IMR-90 (cell line): ENCODE measurements at regions not wholly inside any gene's neighbourhood (a gene's known extent, or its start where the extent isn't known, plus 50 kb on each side); places are given as distances from the start of the nearest gene placed in this dataset.

ENCODE experiments used
- ATAC-seq: fragments of 200-7000 bp; cut with Tn5 transposase; 2 replicates; pipeline ENCODE4 v1.9.1; 2020; ENCODE audit warnings: low read depth, mild to moderate bottlenecking, moderate library complexity
- BruUV-seq: library from RNA; stranded (reverse); fragments of 400-500 nt; replicated peaks from 2 replicates; lab custom pipeline; 2021; lab: Mats Ljungman, UMichigan
- CTCF ChIA-PET: fragments of 300-600 bp; formaldehyde crosslinking; extraction: SDS; loops from one replicate; lab custom pipeline; 2021; ENCODE audit warnings: antibody characterized with exemption; lab: Yijun Ruan, JAX
- POLR2A ChIA-PET: fragments of 300-600 bp; sonication (Branson Sonifier 250); formaldehyde crosslinking; loops from one replicate; lab custom pipeline; 2022; ENCODE audit warnings: antibody characterized with exemption; ENCODE audit not compliant: unreplicated experiment; lab: Charles Lee
- DNase-seq: peaks from one replicate; pipeline ENCODE4 v3.0.0; 2013
- H2AFZ ChIP-seq: replicated peaks from 2 replicates; pipeline ENCODE3; 2013; ENCODE audit warnings: low read length, mild to moderate bottlenecking; ENCODE audit not compliant: poor library complexity
- H2AK5ac ChIP-seq: 2 replicates; pipeline ENCODE4 v1.6.1; 2013; ENCODE audit warnings: low read depth, low read length, inconsistent platforms
- H2AK9ac ChIP-seq: replicated peaks from 2 replicates; pipeline ENCODE3; 2013; ENCODE audit warnings: mild to moderate bottlenecking, low read depth, low read length, moderate library complexity; ENCODE audit not compliant: poor library complexity
- H2BK120ac ChIP-seq: 2 replicates; pipeline ENCODE4 v1.6.1; 2013; ENCODE audit warnings: low read depth, low read length, inconsistent platforms
- H2BK15ac ChIP-seq: 3 replicates; pipeline ENCODE4 v1.6.1; 2013; ENCODE audit warnings: low read depth, low read length, inconsistent platforms
- H2BK20ac ChIP-seq: 2 replicates; pipeline ENCODE4 v1.6.1; 2013; ENCODE audit warnings: low read depth, mild to moderate bottlenecking, inconsistent platforms, low read length, moderate library complexity
- H2BK5ac ChIP-seq: 2 replicates; pipeline ENCODE4 v1.6.1; 2013; ENCODE audit warnings: mild to moderate bottlenecking, low read depth, low read length, inconsistent platforms; ENCODE audit not compliant: poor library complexity, severe bottlenecking
- H3K14ac ChIP-seq: replicated peaks from 2 replicates; pipeline ENCODE4 v1.6.1; 2013; ENCODE audit warnings: low read depth, low read length, inconsistent platforms
- H3K18ac ChIP-seq: 2 replicates; pipeline ENCODE4 v1.6.1; 2013; ENCODE audit warnings: low read depth, low read length, control low read depth
- H3K23ac ChIP-seq: 2 replicates; pipeline ENCODE4 v1.6.1; 2013; ENCODE audit warnings: low read depth, low read length, inconsistent platforms
- H3K27ac ChIP-seq: 2 replicates; pipeline ENCODE4 v1.5.1; 2013; ENCODE audit warnings: mild to moderate bottlenecking, control low read depth, low read length; ENCODE audit not compliant: insufficient read depth
- H3K27me3 ChIP-seq: 2 replicates; pipeline ENCODE4 v1.6.1; 2013; ENCODE audit warnings: low read length; ENCODE audit not compliant: control insufficient read depth, insufficient read depth
- H3K36me3 ChIP-seq: 2 replicates; pipeline ENCODE4 v1.6.1; 2013; ENCODE audit warnings: low read length, mixed read lengths; ENCODE audit not compliant: control insufficient read depth, insufficient read depth
- H3K4ac ChIP-seq: 2 replicates; pipeline ENCODE4 v1.6.1; 2013; ENCODE audit warnings: low read depth, low read length, inconsistent platforms
- H3K4me1 ChIP-seq: 2 replicates; pipeline ENCODE4 v1.6.1; 2013; ENCODE audit warnings: low read length, mixed read lengths; ENCODE audit not compliant: control insufficient read depth, insufficient read depth
- H3K4me2 ChIP-seq: 2 replicates; pipeline ENCODE4 v1.6.1; 2013; ENCODE audit warnings: low read depth, mild to moderate bottlenecking, control low read depth, low read length, moderate library complexity
- H3K4me3 ChIP-seq: 2 replicates; pipeline ENCODE4 v1.5.1; 2013; ENCODE audit warnings: low read depth, mild to moderate bottlenecking, control low read depth, low read length, moderate library complexity; ENCODE audit not compliant: insufficient read depth
- H3K56ac ChIP-seq: 2 replicates; pipeline ENCODE4 v1.6.1; 2013; ENCODE audit warnings: low read length, inconsistent platforms; ENCODE audit not compliant: insufficient read depth; ENCODE audit errors: extremely low read depth
- H3K79me1 ChIP-seq, 2 experiments: 2 replicates each; pipeline ENCODE4 v1.6.1; 2013; ENCODE audit warnings: low read length in 2 of 2, inconsistent platforms in 1 of 2, low read depth in 1 of 2
- H3K9ac ChIP-seq: 2 replicates; pipeline ENCODE4 v1.6.1; 2013; ENCODE audit warnings: low read depth, low read length, control low read depth
- H3K9me1 ChIP-seq: 2 replicates; pipeline ENCODE4 v1.6.1; 2013; ENCODE audit warnings: low read length, inconsistent platforms; ENCODE audit not compliant: insufficient read depth
- H3K9me3 ChIP-seq: 2 replicates; pipeline ENCODE4 v1.6.1; 2013; ENCODE audit warnings: low read length; ENCODE audit not compliant: control insufficient read depth, insufficient read depth
- H4K20me1 ChIP-seq: 2 replicates; pipeline ENCODE4 v1.6.1; 2013; ENCODE audit warnings: low read length, inconsistent platforms; ENCODE audit not compliant: insufficient read depth
- H4K5ac ChIP-seq: 2 replicates; pipeline ENCODE4 v1.6.1; 2013; ENCODE audit warnings: mild to moderate bottlenecking, low read depth, low read length, control low read depth
- H4K8ac ChIP-seq, 2 experiments: 2 replicates each; pipeline ENCODE4 v1.6.1; 2013; ENCODE audit warnings: low read depth in 2 of 2, low read length in 2 of 2, control low read depth in 1 of 2, inconsistent platforms in 1 of 2
- H4K91ac ChIP-seq: 2 replicates; pipeline ENCODE4 v1.6.1; 2013; ENCODE audit warnings: low read depth, low read length, inconsistent platforms; ENCODE audit not compliant: insufficient read depth
- BHLHE40 ChIP-seq: fragments of 150-350 bp; IDR thresholded peaks from 2 replicates; pipeline ENCODE4 v1.6.1; 2016; ENCODE audit warnings: mild to moderate bottlenecking, low read depth, low read length
- CEBPB ChIP-seq: IDR thresholded peaks from 2 replicates; pipeline ENCODE4 v1.6.1; 2012; ENCODE audit warnings: low read depth, low read length, improper control_type of control experiment
- FOS ChIP-seq: fragments of 150-350 bp; IDR thresholded peaks from 2 replicates; pipeline ENCODE4 v1.6.1; 2016; ENCODE audit warnings: low read depth, low read length
- MAFK ChIP-seq: IDR thresholded peaks from 2 replicates; pipeline ENCODE4 v1.6.1; 2012; ENCODE audit warnings: low read depth, low read length, improper control_type of control experiment
- MAZ ChIP-seq: IDR thresholded peaks from 2 replicates; pipeline ENCODE4 v1.6.1; 2012; ENCODE audit warnings: low read depth, mild to moderate bottlenecking, low read length, improper control_type of control experiment, moderate library complexity, borderline replicate concordance
- MXI1 ChIP-seq: IDR thresholded peaks from 2 replicates; pipeline ENCODE4 v1.6.1; 2012; ENCODE audit warnings: low read depth, mild to moderate bottlenecking, low read length, moderate library complexity, borderline replicate concordance
- NFE2L2 ChIP-seq: fragments of 150-350 bp; IDR thresholded peaks from 2 replicates; pipeline ENCODE4 v1.6.1; 2016; ENCODE audit warnings: low read depth, mild to moderate bottlenecking, low read length
- POLR2A ChIP-seq: IDR thresholded peaks from 2 replicates; pipeline ENCODE4 v1.6.1; 2012; ENCODE audit warnings: mild to moderate bottlenecking, low read depth, low read length
- RAD21 ChIP-seq: IDR thresholded peaks from 2 replicates; pipeline ENCODE4 v1.6.1; 2012; ENCODE audit warnings: low read length, improper control_type of control experiment
- RCOR1 ChIP-seq: IDR thresholded peaks from 2 replicates; pipeline ENCODE4 v1.6.1; 2012; ENCODE audit warnings: mild to moderate bottlenecking, low read length, improper control_type of control experiment; ENCODE audit not compliant: insufficient replicate concordance
- RFX5 ChIP-seq: IDR thresholded peaks from 2 replicates; pipeline ENCODE4 v1.8.0; 2012; ENCODE audit warnings: low read depth, mild to moderate bottlenecking, low read length, moderate library complexity
- USF2 ChIP-seq: fragments of 150-350 bp; IDR thresholded peaks from 2 replicates; pipeline ENCODE4 v1.6.1; 2017; ENCODE audit warnings: mild to moderate bottlenecking, antibody characterized with exemption, low read length, low read depth
- WGBS, 2 experiments: methylation state at CpG; one replicate each; pipeline versions ENCODE4 v1.1.5 to v1.1.7; 2013; ENCODE audit warnings: missing lambda C conversion rate in 2 of 2; ENCODE audit not compliant: insufficient read length in 1 of 2; ENCODE audit errors: extremely low coverage in 2 of 2; 5-methylcytosine and 5-hydroxymethylcytosine counted together
- dilution Hi-C: fragments of 300-500 bp; cut with HindIII; formaldehyde crosslinking; loops from one replicate; pipeline ENCODE4 v1.14.3; 2018; ENCODE audit warnings: low sequenced_read_pairs; ENCODE audit not compliant: unreplicated experiment
- in situ Hi-C: fragments of 300-500 bp; cut with MboI; formaldehyde crosslinking; loops from 3 replicates; pipeline ENCODE4 v1.14.3; 2019; ENCODE audit warnings: low sequenced_read_pairs, inconsistent platforms, mixed read lengths
- intact Hi-C: fragments of 100-400 bp; cut with micrococcal nuclease; formaldehyde crosslinking; loops from 2 replicates; pipeline ENCODE4 v1.10.0; 2022
- TF ChIP-seq, protein P1 (sequence below): fragments of 150-350 bp; IDR thresholded peaks from 2 replicates; pipeline ENCODE4 v1.6.1; 2016; ENCODE audit warnings: low read depth, mild to moderate bottlenecking, low read length, moderate library complexity, borderline replicate concordance
- TF ChIP-seq, protein P2 (sequence below): conservative IDR thresholded peaks from 2 replicates; pipeline ENCODE4 v1.5.1; 2012; ENCODE audit warnings: mild to moderate bottlenecking, low read depth, low read length, improper control_type of control experiment

GRCh38 chr5:135133698-135134515, 99.9 kb upstream of the PITX1 start:
- Histone ChIP-seq H3K56ac (no peak overlapping the region), H3K4me2 (no peak overlapping the region), H4K91ac (peak overlapping the region; percentile 71), H3K9ac (no peak overlapping the region), H2AFZ (no peak overlapping the region), H2BK120ac (peak overlapping the region; percentile 98), H2BK20ac (peak overlapping the region; percentile 76), H3K36me3 (no peaks in the 10 kb centered on the region), H3K23ac (0 out of 2 replicates have a peak overlapping the region, but pooled peaks have one; percentile 3), H2BK5ac (peak overlapping the region; percentile 21), H4K20me1 (no peaks in the 10 kb centered on the region), H3K79me1 (peaks cover 0 to 16% of the 10 kb centered on the region in 2 experiments; a peak in 2 of 4 replicates), H3K18ac (no peak overlapping the region; the same call in 1 of the 2 replicates), H3K4me3 (no peak overlapping the region), H2BK15ac (peak overlapping the region; percentile 57; the same call in 2 of the 3 replicates), H3K9me1 (peaks cover 51% of the 10 kb centered on the region), H3K14ac (no peak overlapping the region), H2AK9ac (no peak overlapping the region), H3K4me1 (peaks cover 31% of the 10 kb centered on the region), H4K8ac (peak overlapping the region in 1 of 2 experiments; percentile 32; a peak in 1 of 4 replicates), H2AK5ac (peak overlapping the region; percentile 89), H4K5ac (no peak overlapping the region), H3K27ac (no peak overlapping the region), H3K4ac (peak overlapping the region; percentile 78), H3K9me3 (no peaks in the 10 kb centered on the region), H3K27me3 (no peaks in the 10 kb centered on the region)
- no peak for ATAC-seq
- 95% methylated on average over 6 of the region's 18 CpGs; no CpG with 5 or more reads in 1 of the 2 experiments for WGBS, 2 experiments
- DNase-seq = no peak
- POLR2A ChIA-PET = no interaction called here
- CTCF ChIA-PET = interaction anchor here (0.9 kb wide), 1 partner anchor 74 kb away, joined by 3 read pairs; no protein-coding TSS in a partner anchor
- no TSS peak for BruUV-seq
- in situ Hi-C loops = no loop called here
- intact Hi-C loops = no loop called here
- dilution Hi-C loops = no loop called here
- TF ChIP-seq USF2 (no peak), NFE2L2 (no peak), RAD21 (no peak), CEBPB (no peak), POLR2A (no peak), MXI1 (no peak), RFX5 (no peak), BHLHE40 (no peak), RCOR1 (no peak), MAFK (no peak), FOS (no peak), MAZ (no peak)
- TF ChIP-seq, protein P1, sequence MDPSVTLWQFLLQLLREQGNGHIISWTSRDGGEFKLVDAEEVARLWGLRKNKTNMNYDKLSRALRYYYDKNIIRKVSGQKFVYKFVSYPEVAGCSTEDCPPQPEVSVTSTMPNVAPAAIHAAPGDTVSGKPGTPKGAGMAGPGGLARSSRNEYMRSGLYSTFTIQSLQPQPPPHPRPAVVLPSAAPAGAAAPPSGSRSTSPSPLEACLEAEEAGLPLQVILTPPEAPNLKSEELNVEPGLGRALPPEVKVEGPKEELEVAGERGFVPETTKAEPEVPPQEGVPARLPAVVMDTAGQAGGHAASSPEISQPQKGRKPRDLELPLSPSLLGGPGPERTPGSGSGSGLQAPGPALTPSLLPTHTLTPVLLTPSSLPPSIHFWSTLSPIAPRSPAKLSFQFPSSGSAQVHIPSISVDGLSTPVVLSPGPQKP = no peak
- TF ChIP-seq, protein P2, sequence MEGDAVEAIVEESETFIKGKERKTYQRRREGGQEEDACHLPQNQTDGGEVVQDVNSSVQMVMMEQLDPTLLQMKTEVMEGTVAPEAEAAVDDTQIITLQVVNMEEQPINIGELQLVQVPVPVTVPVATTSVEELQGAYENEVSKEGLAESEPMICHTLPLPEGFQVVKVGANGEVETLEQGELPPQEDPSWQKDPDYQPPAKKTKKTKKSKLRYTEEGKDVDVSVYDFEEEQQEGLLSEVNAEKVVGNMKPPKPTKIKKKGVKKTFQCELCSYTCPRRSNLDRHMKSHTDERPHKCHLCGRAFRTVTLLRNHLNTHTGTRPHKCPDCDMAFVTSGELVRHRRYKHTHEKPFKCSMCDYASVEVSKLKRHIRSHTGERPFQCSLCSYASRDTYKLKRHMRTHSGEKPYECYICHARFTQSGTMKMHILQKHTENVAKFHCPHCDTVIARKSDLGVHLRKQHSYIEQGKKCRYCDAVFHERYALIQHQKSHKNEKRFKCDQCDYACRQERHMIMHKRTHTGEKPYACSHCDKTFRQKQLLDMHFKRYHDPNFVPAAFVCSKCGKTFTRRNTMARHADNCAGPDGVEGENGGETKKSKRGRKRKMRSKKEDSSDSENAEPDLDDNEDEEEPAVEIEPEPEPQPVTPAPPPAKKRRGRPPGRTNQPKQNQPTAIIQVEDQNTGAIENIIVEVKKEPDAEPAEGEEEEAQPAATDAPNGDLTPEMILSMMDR = no peak
